MM.1S (cell line): ENCODE measurements at regions not wholly inside any gene's neighbourhood (a gene's known extent, or its start where the extent isn't known, plus 50 kb on each side); places are given as distances from the start of the nearest gene placed in this dataset.

Experiments
- DNase-seq: peaks from one replicate; pipeline ENCODE4 v3.0.0-alpha.2; 2015
- H2AFZ ChIP-seq: fragments of 300-600 bp; sonication (generic); 2 replicates; pipeline ENCODE4 v1.6.0; 2016; ENCODE audit warnings: antibody characterized with exemption, low read length
- H3F3A ChIP-seq: fragments of 300-600 bp; sonication (generic); 2 replicates; pipeline ENCODE4 v1.6.1; 2016; ENCODE audit warnings: mild to moderate bottlenecking, antibody characterized with exemption, low read length, moderate library complexity, mixed read lengths; ENCODE audit not compliant: insufficient read depth
- H3K27ac ChIP-seq: fragments of 300-600 bp; sonication (generic); 2 replicates; pipeline ENCODE4 v1.5.1; 2016; ENCODE audit warnings: mild to moderate bottlenecking, low read length
- H3K27me3 ChIP-seq: fragments of 300-600 bp; sonication (generic); replicated peaks from 2 replicates; pipeline ENCODE4 v1.6.0; 2016; ENCODE audit warnings: low read length; ENCODE audit not compliant: insufficient read depth
- H3K36me3 ChIP-seq: fragments of 300-600 bp; sonication (generic); replicated peaks from 2 replicates; pipeline ENCODE4 v1.6.1; 2016; ENCODE audit warnings: mild to moderate bottlenecking, low read length, mixed read lengths; ENCODE audit not compliant: insufficient read depth
- H3K4me1 ChIP-seq: fragments of 300-600 bp; sonication (generic); 2 replicates; pipeline ENCODE4 v1.6.1; 2016; ENCODE audit warnings: low read length, mixed read lengths
- H3K4me2 ChIP-seq: fragments of 300-600 bp; sonication (generic); 2 replicates; pipeline ENCODE4 v1.6.0; 2016; ENCODE audit warnings: low read depth, low read length
- H3K4me3 ChIP-seq: fragments of 300-600 bp; sonication (generic); 2 replicates; pipeline ENCODE4 v1.5.1; 2016; ENCODE audit warnings: low read length, mixed read lengths
- H3K79me2 ChIP-seq: fragments of 300-600 bp; sonication (generic); 2 replicates; pipeline ENCODE4 v1.6.1; 2016; ENCODE audit warnings: mixed run types, low read length, mixed read lengths
- H3K9ac ChIP-seq: fragments of 300-600 bp; sonication (generic); 2 replicates; pipeline ENCODE4 v1.6.1; 2016; ENCODE audit warnings: low read length, mixed read lengths
- H3K9me2 ChIP-seq: fragments of 300-600 bp; sonication (generic); replicated peaks from 2 replicates; pipeline ENCODE4 v1.6.1; 2016; ENCODE audit warnings: mild to moderate bottlenecking, low read length, mixed read lengths; ENCODE audit not compliant: insufficient read depth
- H3K9me3 ChIP-seq: fragments of 300-600 bp; sonication (generic); replicated peaks from 2 replicates; pipeline ENCODE4 v1.6.1; 2016; ENCODE audit warnings: mild to moderate bottlenecking, low read length, mixed read lengths; ENCODE audit not compliant: insufficient read depth
- H4K20me1 ChIP-seq: fragments of 300-600 bp; sonication (generic); 2 replicates; pipeline ENCODE4 v1.6.1; 2016; ENCODE audit warnings: mild to moderate bottlenecking, low read length, moderate library complexity, mixed read lengths; ENCODE audit not compliant: insufficient read depth
- CTCF ChIP-seq: fragments of 300-600 bp; sonication (generic); IDR thresholded peaks from 2 replicates; pipeline ENCODE4 v1.5.1; 2016; ENCODE audit warnings: antibody characterized with exemption, low read length, mixed read lengths
- EZH2 ChIP-seq: fragments of 300-600 bp; sonication (generic); optimal IDR thresholded peaks from 2 replicates; pipeline ENCODE3; 2017; ENCODE audit warnings: low read depth, mild to moderate bottlenecking, antibody characterized with exemption, low read length, mixed read lengths
- EZH2phosphoT487 ChIP-seq: fragments of 300-600 bp; sonication (generic); IDR thresholded peaks from 2 replicates; pipeline ENCODE4 v1.6.1; 2018; ENCODE audit warnings: antibody characterized with exemption, low read length

GRCh38 chr22:22741843-22742242 lies 97.4 kb downstream of the GGTLC2 start:
- no peaks in the 10 kb centered on the region for H4K20me1 ChIP-seq
- peaks cover 18% of the 10 kb centered on the region for H3K4me1 ChIP-seq
- H3K4me3 ChIP-seq, result no peak overlapping the region
- no peak for DNase-seq
- H3K79me2 ChIP-seq, result no peaks in the 10 kb centered on the region
- H3K36me3 ChIP-seq, result no peaks in the 10 kb centered on the region
- H2AFZ ChIP-seq, result no peak overlapping the region
- no peaks in the 10 kb centered on the region for H3K9me3 ChIP-seq
- H3K27ac ChIP-seq, result no peak overlapping the region
- no peaks in the 10 kb centered on the region for H3K27me3 ChIP-seq
- no peak overlapping the region for H3K9ac ChIP-seq
- H3K9me2 ChIP-seq, result no peaks in the 10 kb centered on the region
- H3K4me2 ChIP-seq, result no peak overlapping the region
- H3F3A ChIP-seq, result peaks cover 10% of the 10 kb centered on the region
- no peak for TF ChIP-seq EZH2
- TF ChIP-seq EZH2phosphoT487, result no peak
- TF ChIP-seq CTCF, result no peak

DNA sequence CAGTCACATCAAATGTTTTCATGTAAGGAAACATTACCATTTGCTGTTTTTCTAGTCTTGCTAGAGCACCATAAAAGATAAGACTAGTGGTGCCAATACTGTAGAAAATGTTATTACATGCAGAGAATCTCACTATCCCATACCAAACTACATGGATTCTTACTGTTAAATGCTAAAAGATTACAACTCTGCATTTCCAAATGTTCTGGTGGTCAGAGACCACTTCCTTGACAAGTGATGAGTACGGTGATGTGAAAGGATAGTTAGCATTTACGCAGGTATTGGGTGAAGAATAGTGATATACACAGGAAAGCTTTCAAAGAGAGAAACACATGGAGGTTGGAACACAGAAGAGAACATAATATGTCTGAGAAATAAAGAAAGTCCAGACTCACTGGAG lies 98.2 kb downstream of the GGTLC2 start:
- H3K27me3 ChIP-seq, result no peaks in the 10 kb centered on the region
- no peak overlapping the region for H3K9ac ChIP-seq
- H3K9me3 ChIP-seq, result no peaks in the 10 kb centered on the region
- H3K79me2 ChIP-seq, result no peaks in the 10 kb centered on the region
- H3K27ac ChIP-seq, result no peak overlapping the region
- no peaks in the 10 kb centered on the region for H4K20me1 ChIP-seq
- H3F3A ChIP-seq, result peaks cover 18% of the 10 kb centered on the region
- DNase-seq, result no peak
- TF ChIP-seq CTCF (no peak), EZH2 (no peak), EZH2phosphoT487 (no peak)
- no peak overlapping the region for H3K4me2 ChIP-seq
- no peaks in the 10 kb centered on the region for H3K36me3 ChIP-seq
- H3K4me3 ChIP-seq, result no peak overlapping the region
- H3K4me1 ChIP-seq, result peaks cover 24% of the 10 kb centered on the region
- no peak overlapping the region for H2AFZ ChIP-seq
- H3K9me2 ChIP-seq, result no peaks in the 10 kb centered on the region

- Histone ChIP-seq H4K20me1 (no peaks in the 10 kb centered on the region), H3K9me2 (no peaks in the 10 kb centered on the region), H3K9me3 (no peaks in the 10 kb centered on the region), H3K4me1 (peaks cover 30% of the 10 kb centered on the region), H3K36me3 (no peaks in the 10 kb centered on the region), H2AFZ (no peak overlapping the region), H3K79me2 (no peaks in the 10 kb centered on the region), H3K4me2 (no peak overlapping the region), H3K27ac (no peak overlapping the region), H3K9ac (no peak overlapping the region), H3K27me3 (no peaks in the 10 kb centered on the region), H3K4me3 (no peak overlapping the region), H3F3A (peaks cover 24% of the 10 kb centered on the region)
- TF ChIP-seq CTCF, result no peak
- no peak for TF ChIP-seq EZH2
- TF ChIP-seq EZH2phosphoT487, result no peak
- DNase-seq, result no peak
Observed at GRCh38 chr22:22743128-22743760, 98.8 kb downstream of the GGTLC2 start.
